HG03439 (cell line): ENCODE measurements at regions not wholly inside any gene's neighbourhood (a gene's known extent, or its start where the extent isn't known, plus 50 kb on each side); places are given as distances from the start of the nearest gene placed in this dataset.

Experiments used
- ATAC-seq: cut with Tn5 transposase; IDR thresholded peaks from one replicate; pipeline ENCODE4 v1.9.1; 2021; ENCODE audit warnings: mild to moderate bottlenecking, moderate library complexity; ENCODE audit not compliant: unreplicated experiment

DNA sequence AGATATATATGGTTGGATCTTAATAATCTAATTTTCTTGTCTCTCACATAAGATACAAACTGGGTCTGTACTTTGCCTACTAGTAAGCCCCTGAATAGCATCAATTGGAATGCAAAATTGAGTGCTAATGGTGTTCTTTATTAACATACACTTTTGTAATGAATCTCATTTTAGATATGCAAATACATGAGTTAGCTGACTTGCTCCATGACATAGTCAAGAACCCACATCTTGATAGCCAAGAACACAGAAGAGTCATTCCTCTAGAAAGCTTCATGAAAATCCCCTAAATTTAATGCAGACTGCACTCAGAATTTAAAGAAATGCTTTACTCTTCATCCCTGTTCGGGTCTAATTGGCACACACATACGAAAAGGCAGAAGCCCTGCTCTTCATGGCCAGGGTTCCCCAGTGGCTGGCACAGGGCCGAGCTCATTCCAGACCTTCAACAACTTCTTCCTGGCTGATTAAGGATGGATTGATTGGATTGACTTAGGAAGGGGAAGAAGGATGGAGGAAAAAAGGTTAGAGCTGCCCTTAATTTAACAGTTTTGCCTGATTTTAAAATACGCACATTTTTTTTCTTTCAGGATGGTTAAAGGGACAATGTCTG lies 431.1 kb upstream of the KLF6 start:
- ATAC-seq = no peak

- ATAC-seq = no peak
Observed at GRCh38 chr10:4215485-4215884, 430.5 kb upstream of the KLF6 start.

DNA sequence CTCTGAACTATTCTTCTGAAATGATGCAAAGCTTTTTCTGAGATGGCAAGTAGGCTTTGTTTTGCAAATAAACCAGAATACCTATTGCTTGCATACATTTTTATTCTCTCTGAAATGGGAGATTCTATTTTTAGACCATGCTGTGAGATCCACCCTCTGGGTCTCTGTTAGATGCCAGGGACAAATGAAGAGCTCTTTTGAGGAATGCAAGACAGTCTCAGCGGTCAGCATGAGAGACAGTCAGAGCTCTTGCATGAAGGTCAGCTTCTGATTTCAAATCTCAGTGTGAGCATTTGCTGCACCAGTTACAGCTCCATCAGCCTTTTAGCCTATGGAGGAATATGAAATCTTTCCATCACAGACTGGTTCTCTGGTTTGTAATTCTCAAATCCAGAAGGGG lies 429.9 kb upstream of the KLF6 start:
- no peak for ATAC-seq

- no peak for ATAC-seq
Observed at GRCh38 chr10:4213441-4213840, 428.4 kb upstream of the KLF6 start.

DNA sequence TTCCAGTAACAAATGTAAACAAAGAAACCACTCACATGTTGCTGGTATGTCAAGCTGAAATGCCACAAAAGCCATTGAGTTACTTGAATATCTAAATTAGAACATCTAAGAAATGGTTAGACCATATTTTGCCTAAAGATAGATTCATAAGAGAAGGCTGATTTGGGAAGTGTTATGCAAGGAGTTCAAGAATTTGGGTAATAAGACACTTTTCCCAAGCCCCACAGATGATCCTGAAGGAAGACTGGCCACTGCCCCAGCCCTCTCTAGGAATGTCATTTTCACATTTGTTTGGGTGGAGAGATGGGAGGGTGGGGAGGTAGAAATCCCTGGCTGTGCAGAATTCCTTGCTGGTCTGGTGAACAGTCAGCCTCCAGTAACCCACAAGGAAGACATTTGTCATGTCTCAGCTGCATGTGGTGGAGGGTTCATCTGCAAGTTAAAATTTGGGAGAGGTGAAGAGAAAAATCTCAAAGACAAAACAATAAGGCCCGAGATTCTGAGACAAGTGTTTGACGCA lies 427.2 kb upstream of the KLF6 start:
- no peak for ATAC-seq

DNA sequence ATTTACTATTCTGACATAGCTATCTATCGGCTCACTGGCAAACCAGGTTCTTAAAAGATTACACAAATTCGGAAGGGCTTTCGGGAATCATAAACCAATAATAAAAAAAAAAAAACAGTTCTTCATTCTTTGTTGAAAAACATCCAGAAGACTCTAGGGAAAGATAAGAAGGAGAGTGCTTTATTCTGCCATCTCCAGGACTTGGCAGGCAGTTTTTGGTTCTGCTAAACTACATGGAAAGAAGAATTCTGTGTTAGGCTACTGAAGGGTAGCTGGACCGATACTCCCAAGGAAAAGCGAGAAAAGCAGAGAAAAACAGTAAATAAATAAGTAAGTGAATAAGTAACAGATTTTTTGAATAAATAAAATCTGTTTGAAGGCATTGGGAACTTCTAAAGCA lies 423.5 kb upstream of the KLF6 start:
- ATAC-seq = no peak

DNA sequence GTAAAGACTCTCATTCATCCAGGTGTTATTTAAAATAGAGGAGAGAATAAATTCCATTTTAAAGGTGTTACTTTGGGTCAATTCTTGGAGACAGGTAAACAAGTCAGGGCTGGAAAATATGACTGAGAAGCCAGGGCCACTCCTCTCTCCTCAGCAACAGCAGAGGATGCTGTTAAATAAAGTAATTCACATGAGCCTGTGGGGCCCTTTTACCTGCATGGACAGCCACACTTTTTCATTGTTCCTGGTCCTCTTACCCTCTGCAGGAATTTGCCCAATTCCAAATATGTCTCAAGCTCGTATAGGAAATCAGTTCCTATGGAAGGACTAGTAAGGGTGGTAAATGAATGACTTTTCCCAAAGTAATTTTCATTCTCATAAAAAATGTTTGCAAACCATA lies 420.1 kb upstream of the KLF6 start:
- ATAC-seq = no peak

DNA sequence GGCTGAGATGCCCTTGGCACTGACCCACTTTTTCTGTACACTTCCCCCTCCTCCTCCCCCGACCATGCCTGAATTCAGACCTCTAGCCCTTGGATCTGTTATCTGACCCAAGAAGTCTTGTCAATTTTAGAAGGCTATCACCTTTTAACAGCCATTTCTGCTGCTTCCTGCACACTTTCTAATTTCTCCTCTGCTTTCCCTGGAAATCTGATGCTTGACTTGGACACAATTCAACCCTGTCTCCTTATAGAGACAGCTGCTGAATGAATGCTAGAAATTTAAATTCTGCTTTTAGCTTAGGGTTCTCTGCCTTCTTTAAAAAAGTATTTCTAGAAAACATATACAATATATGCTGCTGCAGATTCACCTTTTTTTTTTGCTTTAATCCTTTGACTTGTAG lies 417.9 kb upstream of the KLF6 start:
- ATAC-seq = no peak

DNA sequence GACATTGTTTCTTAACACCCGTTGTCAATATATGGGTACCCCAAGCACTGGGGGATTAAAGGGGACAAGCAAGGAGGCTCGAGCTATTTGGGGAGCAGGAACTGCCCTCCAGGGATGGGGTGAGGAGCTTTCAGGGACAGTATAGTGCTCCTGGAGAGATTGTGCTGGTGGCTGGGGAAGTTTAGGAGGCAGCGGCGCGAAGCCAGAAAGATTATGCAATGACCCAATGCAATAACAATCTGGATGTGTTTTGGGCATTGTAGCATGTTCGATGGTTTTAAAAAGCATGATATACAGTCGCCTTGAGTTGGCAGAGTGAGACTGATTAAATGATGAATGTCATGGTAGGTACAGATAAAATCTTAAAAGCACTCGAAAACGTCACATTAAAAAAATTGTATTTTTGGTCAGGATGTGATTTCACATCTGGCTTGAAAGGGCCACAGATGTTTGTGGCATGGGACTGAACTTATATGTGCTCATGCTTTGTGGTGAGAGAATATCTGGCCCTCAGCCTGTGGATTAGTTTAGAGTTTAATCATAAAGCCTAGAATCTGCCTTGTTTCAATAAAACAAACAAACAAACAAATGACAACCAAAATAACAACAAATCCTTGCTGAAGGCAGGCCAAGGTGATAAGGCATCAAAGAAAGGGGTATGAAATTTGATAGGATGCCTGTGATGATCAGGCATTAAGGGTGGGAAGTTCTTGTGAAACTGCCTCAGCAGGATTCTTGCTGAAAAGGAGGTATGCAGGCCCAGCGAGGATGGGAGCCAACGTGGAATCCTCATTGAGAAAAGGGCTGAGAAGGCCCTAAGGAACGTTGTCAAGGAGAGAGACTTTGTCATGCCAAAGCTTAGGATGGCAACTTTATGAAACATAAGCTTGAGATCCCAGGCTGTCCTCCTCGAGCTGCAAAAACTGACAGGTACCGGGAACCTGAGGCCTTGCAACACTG lies 417.1 kb upstream of the KLF6 start:
- ATAC-seq = no peak

DNA sequence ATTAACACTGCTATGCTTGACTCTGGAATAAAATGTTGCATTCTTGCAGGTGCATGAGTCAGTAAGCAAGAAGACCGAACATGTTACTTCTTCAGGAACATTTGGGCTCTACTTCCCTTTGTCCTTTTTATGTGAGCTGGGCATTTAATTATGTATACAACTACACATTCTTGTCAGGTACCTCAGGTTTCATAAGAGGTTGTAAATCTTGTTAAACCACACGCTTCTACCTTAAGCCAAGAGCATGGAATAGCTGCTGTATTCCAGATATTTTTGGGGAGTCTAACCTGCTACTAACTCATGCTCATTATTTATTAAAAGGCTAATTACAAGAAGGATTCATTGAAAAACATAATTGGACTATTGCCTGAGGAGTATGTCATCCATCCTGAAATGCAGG lies 414.2 kb upstream of the KLF6 start:
- no peak for ATAC-seq

DNA sequence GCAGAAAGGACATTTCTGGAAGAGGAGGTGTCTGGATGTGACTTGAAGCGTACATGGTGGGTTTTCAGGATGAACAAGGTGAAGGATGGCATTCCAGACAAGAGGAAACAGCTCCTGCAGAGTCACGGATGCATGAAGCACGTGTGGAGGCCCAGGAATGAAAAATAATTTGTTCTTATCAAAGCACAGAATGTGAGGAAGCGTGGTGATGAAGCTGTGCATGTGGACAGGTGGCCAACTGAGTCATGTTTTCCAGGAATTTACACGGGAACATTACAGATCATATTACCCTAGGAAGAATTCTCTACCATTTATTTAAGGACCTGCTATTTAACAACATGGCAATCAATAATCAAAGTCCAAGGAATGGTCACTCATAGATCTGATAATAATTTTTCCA lies 413.2 kb upstream of the KLF6 start:
- ATAC-seq = no peak

DNA sequence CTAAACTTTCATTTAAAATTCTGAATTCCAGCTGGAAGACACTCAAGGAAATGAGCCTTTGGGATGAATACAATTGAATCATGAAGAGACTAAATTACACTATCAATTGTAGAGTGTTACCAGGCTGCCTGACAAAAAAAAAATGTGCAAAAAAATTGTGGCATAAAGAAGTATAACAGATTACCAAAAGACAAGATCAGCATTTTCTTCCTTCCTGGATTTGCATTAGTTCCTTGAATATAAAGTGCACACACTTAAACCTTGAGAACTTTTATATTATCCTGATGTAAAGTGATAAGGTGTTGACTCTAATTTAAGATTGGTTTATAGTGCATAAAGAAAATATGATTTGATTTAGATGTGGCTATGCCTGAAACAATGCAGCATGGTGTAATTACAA lies 412.7 kb upstream of the KLF6 start:
- ATAC-seq = no peak

DNA sequence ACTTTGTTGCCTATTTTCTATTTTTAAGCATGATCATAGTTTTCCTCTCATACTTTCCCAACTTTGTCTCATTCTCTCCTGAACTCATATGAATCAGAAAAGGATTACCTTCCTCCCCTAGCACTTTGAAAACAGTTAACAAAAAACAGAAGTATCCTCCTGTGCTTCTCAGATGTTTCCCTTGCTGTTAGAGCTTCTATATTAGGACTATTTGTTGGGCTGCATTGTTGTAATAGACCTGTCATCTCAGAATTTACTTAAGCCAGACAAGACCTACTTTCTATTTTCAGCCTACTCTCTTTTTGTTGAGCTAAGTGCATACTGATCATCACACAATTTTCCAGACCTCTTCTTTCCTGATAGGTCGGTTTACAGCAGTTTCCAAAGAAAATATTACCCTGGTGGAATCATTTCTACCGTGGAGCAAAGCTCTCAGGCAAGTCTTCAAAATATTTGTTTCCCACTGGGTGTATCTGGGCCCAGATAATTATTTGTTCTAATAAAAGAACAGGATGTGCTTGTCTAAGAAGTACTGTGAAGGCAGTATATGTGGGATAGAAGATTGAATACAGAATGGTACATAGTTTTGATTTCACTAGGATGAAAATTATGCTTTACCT lies 411.9 kb upstream of the KLF6 start:
- no peak for ATAC-seq

DNA sequence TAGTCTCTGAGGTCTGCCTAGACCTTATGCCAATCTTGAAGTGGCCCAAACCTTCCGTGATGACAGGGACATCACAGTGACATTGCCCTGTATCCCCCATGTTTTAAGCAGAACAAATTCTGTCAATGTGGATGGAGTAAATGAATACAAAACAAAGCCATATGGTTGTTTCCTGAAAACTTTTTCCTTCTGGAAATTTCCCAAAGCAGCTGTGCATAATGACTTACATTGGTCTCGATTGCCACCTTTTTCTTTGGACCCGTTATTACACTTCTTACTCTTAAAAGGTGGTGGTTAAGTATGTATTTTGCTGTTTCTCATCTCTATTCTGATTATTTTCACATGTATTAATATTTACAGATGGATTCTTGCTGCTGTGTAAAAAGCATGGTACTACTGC lies 411.2 kb upstream of the KLF6 start:
- ATAC-seq = no peak

GRCh38 chr10:4195213-4195612 lies 410.2 kb upstream of the KLF6 start:
- ATAC-seq = no peak

GRCh38 chr10:4194231-4194630 lies 409.2 kb upstream of the KLF6 start:
- ATAC-seq = no peak

GRCh38 chr10:4191894-4192293 lies 406.9 kb upstream of the KLF6 start:
- no peak for ATAC-seq

DNA sequence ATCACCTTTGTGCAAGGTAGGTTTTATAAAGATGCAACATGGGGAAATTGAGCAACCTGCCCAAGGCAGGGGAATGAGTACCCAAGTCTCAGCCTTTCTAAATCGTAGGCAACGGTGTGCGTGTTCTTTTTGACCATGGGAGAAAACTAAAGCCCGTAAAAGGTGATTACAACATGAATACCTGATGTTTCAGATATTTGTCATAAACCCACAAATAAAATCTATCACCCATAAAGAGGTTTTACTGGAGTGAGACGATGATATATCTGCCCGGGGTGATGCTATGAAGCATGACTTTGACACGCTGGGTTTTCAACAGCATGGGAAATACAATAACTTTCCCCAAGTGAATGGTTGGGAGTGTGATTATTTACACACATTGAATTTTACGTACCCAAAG lies 406.3 kb upstream of the KLF6 start:
- no peak for ATAC-seq

- ATAC-seq = no peak
Observed at GRCh38 chr10:4190876-4191275, 405.9 kb upstream of the KLF6 start.

- no peak for ATAC-seq
Observed at GRCh38 chr10:4189281-4189680, 404.3 kb upstream of the KLF6 start.

DNA sequence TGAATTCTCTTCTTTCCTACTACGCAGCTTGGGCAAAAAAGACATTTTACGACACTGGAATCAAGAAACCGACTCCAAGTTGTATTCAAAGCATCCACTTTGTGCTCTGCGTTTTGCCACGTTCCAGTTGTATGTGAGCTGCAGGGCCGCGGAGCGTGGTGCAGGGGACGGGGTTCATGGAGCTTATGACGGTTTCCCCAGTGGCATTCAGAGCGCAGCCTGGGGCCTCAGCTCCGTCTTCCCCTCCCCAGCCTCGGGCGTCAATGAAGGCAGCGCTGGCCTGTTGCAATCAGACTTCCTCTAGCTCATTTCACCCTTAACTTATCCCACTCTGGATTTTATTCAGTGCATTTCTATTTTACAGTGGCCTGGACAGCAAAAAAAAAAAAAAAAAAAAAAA lies 403.4 kb upstream of the KLF6 start:
- ATAC-seq = no peak
